Vagina (tissue), 2 donors: ENCODE measurements at regions not wholly inside any gene's neighbourhood (a gene's known extent, or its start where the extent isn't known, plus 50 kb on each side); places are given as distances from the start of the nearest gene placed in this dataset.

Experiments
- DNase-seq, 2 donors: peaks; one replicate each; pipeline ENCODE4 v3.0.0-alpha.2; 2017; ENCODE audit errors: extremely low spot score in 2 of 2
- H3K27ac ChIP-seq: fragments of 200-600 bp; sonication (generic); one replicate; pipeline ENCODE4 v1.5.1; 2019
- H3K27me3 ChIP-seq: fragments of 200-600 bp; sonication (generic); one replicate; pipeline ENCODE4 v1.5.1; 2019
- H3K36me3 ChIP-seq, 2 donors: fragments of 200-600 bp; sonication (generic); one replicate each; pipeline ENCODE4 v1.5.1; 2017 to 2019
- H3K4me1 ChIP-seq: fragments of 200-600 bp; sonication (generic); one replicate; pipeline ENCODE4 v1.5.1; 2019
- H3K4me3 ChIP-seq, 2 donors: fragments of 200-600 bp; sonication (generic); 1 replicate in 1 of 2; 2 replicates in 1 of 2; pipeline ENCODE4 v1.5.1; 2016 to 2019
- H3K9me3 ChIP-seq: fragments of 200-600 bp; sonication (generic); one replicate; pipeline ENCODE4 v1.5.1; 2019
- POLR2A ChIP-seq, 2 donors: fragments of 450-650 bp; IDR thresholded peaks; one replicate each; pipeline ENCODE4 v1.6.1; 2017; ENCODE audit warnings: antibody characterized with exemption in 2 of 2, mild to moderate bottlenecking in 2 of 2, moderate library complexity in 2 of 2
- POLR2AphosphoS5 ChIP-seq, 2 donors: sonication (generic); formaldehyde crosslinking; IDR thresholded peaks; one replicate each; pipeline ENCODE4 v1.9.0; 2017; ENCODE audit warnings: antibody characterized with exemption in 2 of 2, mild to moderate bottlenecking in 2 of 2, low read depth in 1 of 2; ENCODE audit not compliant: insufficient read depth in 1 of 2
- intact Hi-C: fragments of 100-400 bp; cut with DNase I; formaldehyde crosslinking; loops from one replicate; pipeline ENCODE4 v1.15.1; 2023
- TF ChIP-seq, protein P1 (sequence below), 3 experiments: fragments of 450-650 bp in 2 of 3; fragments of 200-600 bp in 1 of 3; sonication (generic) in 1 of 3; IDR thresholded peaks; one replicate each; pipeline ENCODE4 v1.5.1; 2017 to 2019; ENCODE audit warnings: antibody characterized with exemption in 3 of 3, mild to moderate bottlenecking in 2 of 3, moderate library complexity in 2 of 3

DNA sequence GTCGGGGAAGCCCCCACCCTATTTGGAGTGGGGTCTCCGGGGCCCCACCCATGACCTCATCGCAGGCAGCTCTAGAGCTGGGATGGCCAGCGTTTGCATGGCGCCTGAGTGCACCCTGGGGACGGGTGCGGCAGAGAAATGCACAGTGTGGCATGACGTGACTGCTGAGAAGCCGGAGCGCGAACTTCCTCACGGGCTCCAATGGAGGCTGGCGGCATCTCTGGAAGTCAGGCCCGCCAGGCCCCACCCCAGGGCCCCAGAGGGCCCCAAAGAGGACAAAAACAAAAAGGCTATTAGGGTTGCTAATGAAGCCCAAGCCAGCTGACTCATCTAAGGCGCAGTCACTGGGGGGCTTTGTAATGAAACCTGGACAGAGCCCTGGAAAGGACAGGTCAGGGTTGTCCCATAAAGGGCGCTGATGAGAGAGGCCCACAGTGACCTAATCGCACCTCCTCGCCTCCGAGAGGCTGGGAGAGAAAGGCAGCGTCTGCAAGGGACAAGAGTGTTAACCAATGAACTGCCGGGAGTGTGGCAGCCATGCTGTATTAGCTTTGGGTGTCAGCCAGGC lies 86.0 kb upstream of the C1QTNF7 start:
- H3K9me3 ChIP-seq: no peaks in the 10 kb centered on the region
- H3K36me3 ChIP-seq: no peaks in the 10 kb centered on the region
- intact Hi-C loops: no loop called here
- DNase-seq: no peak
- TF ChIP-seq POLR2AphosphoS5 (IDR thresholded peaks at IDR 0.05; ENCODE audit: insufficient read depth in 1 of 2, low read depth in 1 of 2): no peak
- TF ChIP-seq POLR2A (IDR thresholded peaks at IDR 0.05): no peak
- TF ChIP-seq, protein P1, sequence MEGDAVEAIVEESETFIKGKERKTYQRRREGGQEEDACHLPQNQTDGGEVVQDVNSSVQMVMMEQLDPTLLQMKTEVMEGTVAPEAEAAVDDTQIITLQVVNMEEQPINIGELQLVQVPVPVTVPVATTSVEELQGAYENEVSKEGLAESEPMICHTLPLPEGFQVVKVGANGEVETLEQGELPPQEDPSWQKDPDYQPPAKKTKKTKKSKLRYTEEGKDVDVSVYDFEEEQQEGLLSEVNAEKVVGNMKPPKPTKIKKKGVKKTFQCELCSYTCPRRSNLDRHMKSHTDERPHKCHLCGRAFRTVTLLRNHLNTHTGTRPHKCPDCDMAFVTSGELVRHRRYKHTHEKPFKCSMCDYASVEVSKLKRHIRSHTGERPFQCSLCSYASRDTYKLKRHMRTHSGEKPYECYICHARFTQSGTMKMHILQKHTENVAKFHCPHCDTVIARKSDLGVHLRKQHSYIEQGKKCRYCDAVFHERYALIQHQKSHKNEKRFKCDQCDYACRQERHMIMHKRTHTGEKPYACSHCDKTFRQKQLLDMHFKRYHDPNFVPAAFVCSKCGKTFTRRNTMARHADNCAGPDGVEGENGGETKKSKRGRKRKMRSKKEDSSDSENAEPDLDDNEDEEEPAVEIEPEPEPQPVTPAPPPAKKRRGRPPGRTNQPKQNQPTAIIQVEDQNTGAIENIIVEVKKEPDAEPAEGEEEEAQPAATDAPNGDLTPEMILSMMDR (IDR thresholded peaks at IDR 0.05): no peak
- peak overlapping the region; percentile 37 to 44 for H3K4me3 ChIP-seq
- H3K27me3 ChIP-seq: no peaks in the 10 kb centered on the region
- peak overlapping the region; percentile 64 for H3K27ac ChIP-seq
- H3K4me1 ChIP-seq: peaks cover 6% of the 10 kb centered on the region

DNA sequence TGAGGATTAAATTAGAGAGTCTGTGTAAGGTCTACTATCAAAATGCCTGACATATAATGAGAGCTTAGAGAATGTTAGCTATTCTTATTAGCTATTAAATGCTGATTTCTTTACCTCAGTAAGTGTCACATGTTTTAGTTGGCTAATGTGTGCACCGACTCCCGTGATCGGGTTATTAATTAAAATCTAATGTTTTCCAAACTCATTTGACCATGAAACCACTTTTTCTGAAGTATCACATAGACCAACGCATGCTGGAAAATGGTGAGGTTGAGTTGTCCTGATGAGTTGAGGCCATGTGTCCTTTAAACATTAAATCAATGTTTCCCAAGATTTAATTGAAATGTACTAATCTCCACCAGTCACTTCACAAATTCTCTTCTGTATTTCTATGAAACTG lies 84.8 kb upstream of the C1QTNF7 start:
- intact Hi-C loops: no loop called here
- H3K27ac ChIP-seq: peak overlapping the region; percentile 64
- no peak for DNase-seq
- H3K9me3 ChIP-seq: no peaks in the 10 kb centered on the region
- no peaks in the 10 kb centered on the region for H3K36me3 ChIP-seq
- TF ChIP-seq POLR2AphosphoS5 (IDR thresholded peaks at IDR 0.05; ENCODE audit: insufficient read depth in 1 of 2, low read depth in 1 of 2) (no peak), POLR2A (IDR thresholded peaks at IDR 0.05) (no peak)
- TF ChIP-seq, protein P1 (IDR thresholded peaks at IDR 0.05): no peak
- no peak overlapping the region for H3K4me3 ChIP-seq
- H3K4me1 ChIP-seq: peaks cover 16% of the 10 kb centered on the region
- no peaks in the 10 kb centered on the region for H3K27me3 ChIP-seq

DNA sequence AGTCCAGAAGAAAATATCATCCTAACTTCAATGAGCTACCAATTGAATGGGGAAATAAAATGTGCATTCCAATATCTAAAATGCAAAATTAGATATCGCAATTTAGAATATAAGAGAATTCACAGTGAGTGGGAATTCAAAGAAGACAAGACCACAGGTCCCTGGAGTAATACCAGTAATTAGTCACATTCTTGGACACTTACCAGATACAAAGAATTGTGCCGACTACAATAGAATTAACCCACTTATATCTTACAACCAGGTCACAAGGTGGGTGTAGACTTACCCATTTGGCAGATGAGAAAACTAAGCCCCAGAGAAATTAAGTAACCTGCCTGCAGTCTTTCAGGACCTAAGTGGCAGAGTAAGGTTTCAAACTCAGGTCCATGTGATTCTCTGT lies 84.3 kb upstream of the C1QTNF7 start:
- Histone ChIP-seq H3K4me1 (peaks cover 22% of the 10 kb centered on the region), H3K9me3 (no peaks in the 10 kb centered on the region), H3K4me3 (no peak overlapping the region), H3K27ac (peak overlapping the region; percentile 58), H3K36me3 (no peaks in the 10 kb centered on the region), H3K27me3 (no peaks in the 10 kb centered on the region)
- TF ChIP-seq, protein P1 (IDR thresholded peaks at IDR 0.05): no peak
- TF ChIP-seq POLR2AphosphoS5 (IDR thresholded peaks at IDR 0.05; ENCODE audit: insufficient read depth in 1 of 2, low read depth in 1 of 2) (no peak), POLR2A (IDR thresholded peaks at IDR 0.05) (no peak)
- no peak for DNase-seq
- intact Hi-C loops: no loop called here

DNA sequence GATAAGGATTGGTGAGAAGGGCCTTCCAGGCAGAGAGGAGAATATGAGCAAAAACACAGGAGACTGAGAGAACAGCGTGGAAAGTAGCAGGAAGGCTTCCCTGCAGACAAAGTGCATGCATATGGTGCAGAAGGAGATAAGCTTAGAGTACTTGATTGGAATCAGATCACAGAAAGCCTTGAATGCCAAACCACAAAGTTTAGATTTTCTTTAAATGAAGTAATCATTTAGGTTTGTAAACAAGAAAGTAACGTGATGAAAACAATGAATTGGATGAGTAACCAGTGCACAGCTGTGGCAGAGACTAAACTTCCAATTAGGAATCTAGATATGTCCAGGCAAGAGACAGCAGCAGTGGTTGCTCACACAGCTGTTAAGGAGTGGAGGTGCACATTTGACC lies 83.8 kb upstream of the C1QTNF7 start:
- Histone ChIP-seq H3K4me3 (no peak overlapping the region), H3K27me3 (no peaks in the 10 kb centered on the region), H3K4me1 (peaks cover 25% of the 10 kb centered on the region), H3K27ac (peak overlapping the region; percentile 58), H3K36me3 (no peaks in the 10 kb centered on the region), H3K9me3 (no peaks in the 10 kb centered on the region)
- no peak for DNase-seq
- TF ChIP-seq POLR2A (IDR thresholded peaks at IDR 0.05): no peak
- TF ChIP-seq, protein P1 (IDR thresholded peaks at IDR 0.05): no peak
- no peak for TF ChIP-seq POLR2AphosphoS5 (IDR thresholded peaks at IDR 0.05; ENCODE audit: insufficient read depth in 1 of 2, low read depth in 1 of 2)
- intact Hi-C loops: no loop called here

DNA sequence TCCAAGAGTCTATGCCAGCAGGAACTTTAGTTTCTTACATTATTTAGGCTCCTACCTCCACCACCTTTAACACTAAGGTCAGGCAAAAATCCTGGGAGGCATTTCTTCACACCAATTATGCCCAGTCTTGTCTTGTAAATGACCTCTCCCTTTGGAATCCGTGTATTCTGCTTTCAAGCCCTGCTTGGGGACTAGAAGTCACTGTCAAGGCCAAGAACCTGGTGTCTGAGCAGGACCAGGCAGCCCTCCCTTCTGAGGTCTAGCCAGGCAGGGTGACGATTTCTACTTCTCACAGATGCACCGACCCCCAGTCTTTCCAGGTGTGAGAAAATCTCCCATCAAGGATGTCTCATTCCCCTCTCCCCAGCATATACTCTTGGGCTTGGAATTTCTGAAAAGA lies 82.7 kb upstream of the C1QTNF7 start:
- Histone ChIP-seq H3K9me3 (no peaks in the 10 kb centered on the region), H3K4me3 (no peak overlapping the region), H3K27ac (peak overlapping the region; percentile 39), H3K4me1 (peaks cover 27% of the 10 kb centered on the region), H3K27me3 (no peaks in the 10 kb centered on the region), H3K36me3 (no peaks in the 10 kb centered on the region)
- TF ChIP-seq POLR2AphosphoS5 (IDR thresholded peaks at IDR 0.05; ENCODE audit: insufficient read depth in 1 of 2, low read depth in 1 of 2) (no peak), POLR2A (IDR thresholded peaks at IDR 0.05) (no peak)
- TF ChIP-seq, protein P1 (IDR thresholded peaks at IDR 0.05): no peak
- no peak for DNase-seq
- intact Hi-C loops: no loop called here
